Activated CD4-positive, alpha-beta memory T cell treated with anti-CD3 and anti-CD28 coated beads, Interleukin-2, amount 10 ng/mL, durations not matched to agents 7 days and 5 days (primary cell): ENCODE measurements at regions not wholly inside any gene's neighbourhood (a gene's known extent, or its start where the extent isn't known, plus 50 kb on each side); places are given as distances from the start of the nearest gene placed in this dataset.
"Not testable (repeated sequence)": the region's sequence is repeated elsewhere in the genome, so short reads cannot be mapped to it uniquely, and the experiment has no call there.

Experiments
- CTCF ChIA-PET: fragments of 350-600 bp; sonication (Branson Sonifier 250); formaldehyde crosslinking; loops from one replicate; lab custom pipeline; 2021; ENCODE audit warnings: antibody characterized with exemption, inconsistent platforms; lab: Charles Lee
- POLR2A ChIA-PET: fragments of 350-600 bp; sonication (Branson Sonifier 250); formaldehyde crosslinking; loops from one replicate; lab custom pipeline; 2021; ENCODE audit warnings: antibody characterized with exemption; lab: Charles Lee
- DNase-seq: peaks from one replicate; pipeline ENCODE4 v3.0.0-alpha.2; 2020
- H3K27ac Mint-ChIP-seq: one replicate; pipeline ENCODE4 v1.8.0; 2021; ENCODE audit warnings: mild to moderate bottlenecking, mixed read lengths
- H3K27me3 Mint-ChIP-seq: one replicate; pipeline ENCODE4 v1.8.0; 2021; ENCODE audit warnings: mixed read lengths
- H3K36me3 Mint-ChIP-seq: one replicate; pipeline ENCODE4 v1.8.0; 2021; ENCODE audit warnings: low read depth, mixed read lengths
- H3K4me1 Mint-ChIP-seq: one replicate; pipeline ENCODE4 v1.8.0; 2021; ENCODE audit warnings: mixed read lengths
- H3K4me3 Mint-ChIP-seq: one replicate; pipeline ENCODE4 v1.8.0; 2021; ENCODE audit warnings: mild to moderate bottlenecking, mixed read lengths
- H3K9me3 Mint-ChIP-seq: one replicate; pipeline ENCODE4 v1.8.0; 2021; ENCODE audit warnings: mixed read lengths

DNA sequence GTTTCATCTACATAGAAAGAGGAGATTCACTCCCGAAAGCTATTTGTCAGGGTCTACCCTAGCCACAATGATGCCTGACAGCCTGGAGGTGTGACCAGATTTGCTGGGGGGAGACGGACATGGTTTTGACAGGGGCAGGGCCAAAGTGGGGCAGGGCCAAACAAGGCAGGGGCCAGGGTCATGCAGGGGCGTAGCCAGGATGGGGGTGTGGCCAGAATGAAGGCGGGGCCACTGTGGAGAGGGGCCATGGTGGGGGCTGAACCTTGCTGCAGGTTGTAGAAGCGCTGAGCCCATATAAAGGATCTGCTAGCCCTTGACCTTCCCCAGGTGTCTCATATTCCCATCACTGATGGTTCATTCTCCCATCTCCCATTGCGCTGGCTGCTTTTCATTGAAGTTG is 184.1 kb upstream of the SULF2 start:
- POLR2A ChIA-PET: no interaction called here
- Mint-ChIP-seq H3K4me1 (no peaks in the 10 kb centered on the region), H3K9me3 (no peaks in the 10 kb centered on the region), H3K4me3 (no peak overlapping the region), H3K27ac (no peak overlapping the region), H3K36me3 (no peaks in the 10 kb centered on the region), H3K27me3 (peaks cover 9% of the 10 kb centered on the region)
- CTCF ChIA-PET: no interaction called here
- no peak for DNase-seq

GRCh38 chr20:47968541-47969310 is 183.4 kb upstream of the SULF2 start:
- no peaks in the 10 kb centered on the region for H3K9me3 Mint-ChIP-seq
- no peak for DNase-seq
- H3K27me3 Mint-ChIP-seq: peaks cover 9% of the 10 kb centered on the region
- no peaks in the 10 kb centered on the region for H3K36me3 Mint-ChIP-seq
- ChIA-PET CTCF (no interaction called here), POLR2A (no interaction called here)
- no peak overlapping the region for H3K4me3 Mint-ChIP-seq
- no peak overlapping the region for H3K27ac Mint-ChIP-seq
- H3K4me1 Mint-ChIP-seq: no peaks in the 10 kb centered on the region

DNA sequence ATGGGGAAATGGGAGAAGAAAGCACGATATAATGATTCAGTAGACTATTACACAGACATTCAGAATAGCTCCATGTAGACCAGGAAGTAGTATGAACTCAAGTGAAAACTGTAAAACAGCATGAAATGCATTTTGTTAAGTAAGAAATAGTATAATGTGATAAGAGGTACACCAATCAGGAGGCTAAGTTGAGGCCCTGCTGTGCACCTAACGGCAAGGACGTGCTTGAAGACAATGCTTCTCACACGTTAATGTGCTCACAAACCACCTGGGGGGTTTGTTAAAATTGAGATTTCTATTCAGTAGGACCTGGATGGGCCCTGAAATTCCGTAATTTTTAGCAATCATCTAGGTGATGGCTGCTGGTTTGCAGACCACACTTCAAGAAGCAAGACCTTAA is 178.9 kb upstream of the SULF2 start:
- H3K27me3 Mint-ChIP-seq: peaks cover 4% of the 10 kb centered on the region
- DNase-seq: no peak
- H3K4me3 Mint-ChIP-seq: no peak overlapping the region
- H3K36me3 Mint-ChIP-seq: no peaks in the 10 kb centered on the region
- no peaks in the 10 kb centered on the region for H3K4me1 Mint-ChIP-seq
- no peak overlapping the region for H3K27ac Mint-ChIP-seq
- H3K9me3 Mint-ChIP-seq: no peaks in the 10 kb centered on the region
- ChIA-PET CTCF (no interaction called here), POLR2A (no interaction called here)

GRCh38 chr20:47963022-47963421 is 177.7 kb upstream of the SULF2 start:
- DNase-seq: no peak
- POLR2A ChIA-PET: no interaction called here
- Mint-ChIP-seq H3K36me3 (no peaks in the 10 kb centered on the region), H3K27ac (no peak overlapping the region), H3K27me3 (peaks cover 4% of the 10 kb centered on the region), H3K4me3 (no peak overlapping the region), H3K4me1 (no peaks in the 10 kb centered on the region), H3K9me3 (no peaks in the 10 kb centered on the region)
- CTCF ChIA-PET: no interaction called here

DNA sequence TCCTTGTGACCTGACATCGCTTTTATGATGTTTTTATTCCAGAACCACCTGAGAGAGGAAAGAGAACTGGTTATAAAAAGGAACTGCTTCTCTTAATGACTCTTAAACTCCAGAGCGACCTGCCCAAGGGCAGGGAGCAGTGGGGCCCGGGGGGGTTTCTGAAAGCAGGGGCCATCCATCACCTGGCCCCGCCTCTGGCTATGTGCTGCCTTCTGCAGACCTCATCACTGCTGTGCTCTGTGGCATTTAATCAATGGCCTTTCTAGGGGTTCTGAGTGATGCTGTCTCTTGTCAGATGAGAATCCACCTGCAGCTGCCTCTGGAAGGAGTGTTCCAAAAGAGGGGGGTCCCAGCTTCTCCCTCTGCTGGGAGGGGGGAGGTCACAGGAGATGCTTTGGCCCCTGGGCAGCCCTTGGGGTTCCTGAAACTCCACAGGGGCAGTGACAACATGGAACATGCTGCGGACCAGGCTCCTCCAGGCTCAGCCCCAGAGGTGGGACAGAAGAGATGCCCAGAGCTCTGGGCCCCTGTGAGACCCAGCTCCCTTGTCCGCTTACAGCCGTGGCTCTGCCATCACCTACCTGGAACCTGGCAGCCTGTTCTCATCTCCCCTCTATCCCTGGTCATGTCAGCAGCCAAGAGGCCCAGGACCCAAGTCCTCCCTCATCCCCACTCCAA is 177.1 kb upstream of the SULF2 start:
- ChIA-PET POLR2A (no interaction called here), CTCF (no interaction called here)
- H3K4me3 Mint-ChIP-seq: no peak overlapping the region
- H3K36me3 Mint-ChIP-seq: no peaks in the 10 kb centered on the region
- peaks cover 4% of the 10 kb centered on the region for H3K27me3 Mint-ChIP-seq
- no peaks in the 10 kb centered on the region for H3K4me1 Mint-ChIP-seq
- H3K27ac Mint-ChIP-seq: no peak overlapping the region
- no peak for DNase-seq
- no peaks in the 10 kb centered on the region for H3K9me3 Mint-ChIP-seq

DNA sequence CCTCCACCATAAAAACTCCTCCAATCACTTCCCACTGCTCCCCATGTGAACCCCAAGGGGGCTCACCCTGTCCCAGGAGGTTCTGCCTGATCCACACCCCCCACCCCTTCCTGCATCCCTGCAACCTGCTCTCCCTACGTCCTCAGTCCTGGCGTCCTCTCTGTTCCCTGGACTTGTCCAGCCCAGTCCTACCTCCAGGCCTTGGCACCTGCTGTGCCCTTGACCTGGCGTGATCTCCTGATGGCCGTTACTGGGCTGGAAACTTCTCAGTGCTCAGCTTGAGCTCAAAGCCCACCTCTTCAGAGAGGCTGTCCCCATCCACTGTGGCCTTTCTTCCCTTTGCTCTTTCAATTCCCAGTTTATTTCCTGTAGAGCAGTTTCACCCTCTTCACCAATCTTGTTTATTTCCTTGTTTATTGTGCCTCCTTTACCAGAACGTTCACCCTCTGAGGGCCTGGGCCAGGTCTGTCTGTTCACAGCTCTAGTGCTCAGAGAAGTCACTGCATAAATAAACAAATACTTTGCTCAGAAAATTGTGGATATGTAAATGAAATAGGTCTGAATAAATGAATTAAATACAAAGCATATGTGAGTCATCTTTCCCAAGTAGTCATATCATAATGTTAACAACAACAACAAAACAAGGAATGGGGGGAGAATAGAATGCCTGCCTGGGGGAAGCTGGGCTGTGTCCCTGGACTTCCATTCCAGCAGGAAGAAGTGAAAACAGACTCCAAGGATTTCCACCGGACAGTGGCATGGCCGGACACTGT is 175.7 kb upstream of the SULF2 start:
- no peaks in the 10 kb centered on the region for H3K4me1 Mint-ChIP-seq
- H3K4me3 Mint-ChIP-seq: no peak overlapping the region
- ChIA-PET POLR2A (no interaction called here), CTCF (no interaction called here)
- no peak for DNase-seq
- H3K36me3 Mint-ChIP-seq: no peaks in the 10 kb centered on the region
- H3K9me3 Mint-ChIP-seq: no peaks in the 10 kb centered on the region
- H3K27ac Mint-ChIP-seq: no peak overlapping the region
- H3K27me3 Mint-ChIP-seq: no peaks in the 10 kb centered on the region

- H3K4me3 Mint-ChIP-seq: no peak overlapping the region
- H3K4me1 Mint-ChIP-seq: no peaks in the 10 kb centered on the region
- no peaks in the 10 kb centered on the region for H3K9me3 Mint-ChIP-seq
- H3K27ac Mint-ChIP-seq: no peak overlapping the region
- DNase-seq: no peak
- H3K27me3 Mint-ChIP-seq: no peaks in the 10 kb centered on the region
- ChIA-PET CTCF (no interaction called here), POLR2A (no interaction called here)
- no peaks in the 10 kb centered on the region for H3K36me3 Mint-ChIP-seq
Observed at GRCh38 chr20:47960277-47960676, 175.0 kb upstream of the SULF2 start.

- DNase-seq, H3K4me1 Mint-ChIP-seq, H3K27me3 Mint-ChIP-seq, H3K27ac Mint-ChIP-seq, CTCF ChIA-PET, POLR2A ChIA-PET, H3K36me3 Mint-ChIP-seq, H3K9me3 Mint-ChIP-seq, H3K4me3 Mint-ChIP-seq: not testable (repeated sequence)
Observed at GRCh38 chr20:47957989-47958801, 172.9 kb upstream of the SULF2 start.

GRCh38 chr20:47957135-47957534 is 171.9 kb upstream of the SULF2 start:
- DNase-seq: no peak
- H3K36me3 Mint-ChIP-seq: no peaks in the 10 kb centered on the region
- no peaks in the 10 kb centered on the region for H3K27me3 Mint-ChIP-seq
- CTCF ChIA-PET: no interaction called here
- no peaks in the 10 kb centered on the region for H3K4me1 Mint-ChIP-seq
- H3K27ac Mint-ChIP-seq: no peak overlapping the region
- no peaks in the 10 kb centered on the region for H3K9me3 Mint-ChIP-seq
- POLR2A ChIA-PET: no interaction called here
- no peak overlapping the region for H3K4me3 Mint-ChIP-seq

GRCh38 chr20:47956268-47956995 is 171.2 kb upstream of the SULF2 start:
- Mint-ChIP-seq H3K27ac (no peak overlapping the region), H3K4me1 (no peaks in the 10 kb centered on the region), H3K36me3 (no peaks in the 10 kb centered on the region), H3K4me3 (no peak overlapping the region), H3K27me3 (no peaks in the 10 kb centered on the region), H3K9me3 (no peaks in the 10 kb centered on the region)
- ChIA-PET POLR2A (no interaction called here), CTCF (no interaction called here)
- DNase-seq: no peak

DNA sequence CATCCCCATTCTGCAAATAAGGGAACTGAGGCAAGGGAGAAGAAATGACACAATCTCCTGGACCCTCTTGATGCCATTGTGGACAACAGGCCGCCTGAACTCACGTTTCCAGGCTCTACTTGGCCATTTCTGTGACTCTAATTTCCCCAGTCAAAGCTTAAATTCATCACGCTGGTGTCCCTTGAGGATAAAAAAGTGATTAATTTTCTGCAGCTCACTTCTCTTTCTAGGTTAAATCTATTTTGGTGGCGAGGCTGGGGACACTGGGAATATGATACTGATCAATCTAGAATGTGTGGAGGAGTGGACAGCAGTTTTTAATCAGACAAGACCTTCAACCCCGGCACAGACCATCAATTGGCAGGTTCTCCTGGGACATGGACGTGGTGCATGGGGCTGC is 168.2 kb upstream of the SULF2 start:
- H3K9me3 Mint-ChIP-seq: no peaks in the 10 kb centered on the region
- ChIA-PET CTCF (no interaction called here), POLR2A (no interaction called here)
- H3K27ac Mint-ChIP-seq: no peak overlapping the region
- no peak overlapping the region for H3K4me3 Mint-ChIP-seq
- H3K36me3 Mint-ChIP-seq: no peaks in the 10 kb centered on the region
- no peaks in the 10 kb centered on the region for H3K27me3 Mint-ChIP-seq
- no peaks in the 10 kb centered on the region for H3K4me1 Mint-ChIP-seq
- DNase-seq: no peak

- Mint-ChIP-seq H3K27ac (no peak overlapping the region), H3K4me3 (no peak overlapping the region), H3K4me1 (no peaks in the 10 kb centered on the region), H3K9me3 (no peaks in the 10 kb centered on the region), H3K36me3 (no peaks in the 10 kb centered on the region), H3K27me3 (no peaks in the 10 kb centered on the region)
- POLR2A ChIA-PET: no interaction called here
- no peak for DNase-seq
- CTCF ChIA-PET: no interaction called here
Observed at GRCh38 chr20:47952023-47952564, 166.8 kb upstream of the SULF2 start.
